ENCODE measurements at regions not wholly inside any gene's neighbourhood (a gene's known extent, or its start where the extent isn't known, plus 50 kb on each side); places are given as distances from the start of the nearest gene placed in this dataset.

DNA sequence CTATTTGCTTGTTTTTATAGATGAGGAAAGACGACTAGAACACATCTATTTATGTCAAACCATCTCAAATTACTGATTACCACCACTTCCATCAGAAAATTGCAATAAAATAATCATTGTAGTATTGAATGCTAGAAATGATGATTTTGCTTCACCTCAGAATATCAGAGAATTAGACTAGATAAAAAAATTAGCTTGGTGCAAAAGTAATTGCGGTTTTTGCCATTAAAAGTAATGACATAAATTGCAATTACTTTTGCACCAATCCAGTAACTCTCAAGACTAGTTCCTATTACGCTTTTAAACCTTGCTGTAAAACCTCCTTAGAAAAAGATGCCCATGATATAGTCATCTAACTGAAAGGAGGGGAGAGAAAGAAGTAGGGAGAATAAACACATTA, 556.7 kb upstream of the GRIN3A start:
- BruUV-seq (replicated peaks), result no TSS peak
- Histone ChIP-seq H3K27me3 (ENCODE audit: insufficient read depth, low read depth) (no peaks in the 10 kb centered on the region), H4K20me1 (ENCODE audit: insufficient read depth) (no peaks in the 10 kb centered on the region), H2AFZ (no peak overlapping the region), H3K4me1 (replicated peaks; ENCODE audit: insufficient read depth) (no peaks in the 10 kb centered on the region), H3K36me3 (ENCODE audit: low read depth) (no peaks in the 10 kb centered on the region), H3K27ac (no peak overlapping the region), H3F3A (ENCODE audit: insufficient read depth, low read depth) (no peaks in the 10 kb centered on the region), H3K9me2 (ENCODE audit: insufficient read depth) (no peaks in the 10 kb centered on the region), H3K4me2 (no peak overlapping the region), H3K79me2 (ENCODE audit: low read depth) (no peaks in the 10 kb centered on the region), H3K4me3 (no peak overlapping the region), H3K9me3 (ENCODE audit: insufficient read depth, low read depth) (no peaks in the 10 kb centered on the region)
- ChIA-PET CTCF (no interaction called here), POLR2A (ENCODE audit: unreplicated experiment) (no interaction called here)
- intact Hi-C loops (cut with micrococcal nuclease; ENCODE audit: unreplicated experiment), result no loop called here
- no peak for DNase-seq
- TF ChIP-seq CTCF (conservative IDR thresholded peaks at IDR 0.05) (no peak), EZH2 (IDR thresholded peaks at IDR 0.05; ENCODE audit: low read depth) (no peak)

DNA sequence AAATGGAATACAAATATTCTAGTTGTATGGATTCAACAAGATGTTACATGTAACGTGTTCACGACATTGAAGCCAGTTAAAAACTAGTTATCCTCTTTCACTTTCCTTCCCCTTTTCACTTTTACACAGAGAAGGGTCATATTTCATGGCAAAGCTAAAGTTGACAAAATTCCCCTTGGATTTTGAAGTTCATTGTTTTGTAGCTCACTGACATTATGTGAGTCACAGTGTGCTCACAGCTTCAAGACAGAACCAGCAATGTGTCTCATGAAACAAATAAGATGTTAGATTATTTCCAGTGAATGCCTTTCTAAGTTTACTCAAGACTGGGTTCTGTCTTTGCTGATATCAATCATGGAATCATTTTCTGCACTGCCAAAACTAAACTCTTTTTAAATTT, 535.5 kb upstream of the GRIN3A start:
- no peaks in the 10 kb centered on the region for H4K20me1 ChIP-seq (ENCODE audit: insufficient read depth)
- no peaks in the 10 kb centered on the region for H3K79me2 ChIP-seq (ENCODE audit: low read depth)
- CTCF ChIA-PET, result no interaction called here
- no peaks in the 10 kb centered on the region for H3K4me1 ChIP-seq (replicated peaks; ENCODE audit: insufficient read depth)
- intact Hi-C loops (cut with micrococcal nuclease; ENCODE audit: unreplicated experiment), result no loop called here
- H3K9me2 ChIP-seq (ENCODE audit: insufficient read depth), result no peaks in the 10 kb centered on the region
- no TSS peak for BruUV-seq (replicated peaks)
- no peak overlapping the region for H3K27ac ChIP-seq
- H3K27me3 ChIP-seq (ENCODE audit: insufficient read depth, low read depth), result no peaks in the 10 kb centered on the region
- POLR2A ChIA-PET (ENCODE audit: unreplicated experiment), result no interaction called here
- TF ChIP-seq CTCF (conservative IDR thresholded peaks at IDR 0.05), result no peak
- TF ChIP-seq EZH2 (IDR thresholded peaks at IDR 0.05; ENCODE audit: low read depth), result no peak
- no peaks in the 10 kb centered on the region for H3K36me3 ChIP-seq (ENCODE audit: low read depth)
- H3K9me3 ChIP-seq (ENCODE audit: insufficient read depth, low read depth), result no peaks in the 10 kb centered on the region
- no peak overlapping the region for H3K4me3 ChIP-seq
- H2AFZ ChIP-seq, result no peak overlapping the region
- no peak for DNase-seq
- no peaks in the 10 kb centered on the region for H3F3A ChIP-seq (ENCODE audit: insufficient read depth, low read depth)
- no peak overlapping the region for H3K4me2 ChIP-seq

GRCh38 chr9:102253099-102253498, 514.7 kb upstream of the GRIN3A start:
- no peaks in the 10 kb centered on the region for H4K20me1 ChIP-seq (ENCODE audit: insufficient read depth)

More at GRCh38 chr9:102253099-102253498, 514.7 kb upstream of the GRIN3A start:
- no peaks in the 10 kb centered on the region for H3K4me1 ChIP-seq (replicated peaks; ENCODE audit: insufficient read depth)
- intact Hi-C loops (cut with micrococcal nuclease; ENCODE audit: unreplicated experiment), result no loop called here
- CTCF ChIA-PET, result no interaction called here
- no peaks in the 10 kb centered on the region for H3K9me2 ChIP-seq (ENCODE audit: insufficient read depth)
- H3K4me2 ChIP-seq, result no peak overlapping the region
- no peak overlapping the region for H3K27ac ChIP-seq
- H3K9me3 ChIP-seq (ENCODE audit: insufficient read depth, low read depth), result no peaks in the 10 kb centered on the region
- H3F3A ChIP-seq (ENCODE audit: insufficient read depth, low read depth), result no peaks in the 10 kb centered on the region
- POLR2A ChIA-PET (ENCODE audit: unreplicated experiment), result no interaction called here
- H2AFZ ChIP-seq, result no peak overlapping the region
- no peak for DNase-seq
- H3K27me3 ChIP-seq (ENCODE audit: insufficient read depth, low read depth), result no peaks in the 10 kb centered on the region
- no peak overlapping the region for H3K4me3 ChIP-seq
- TF ChIP-seq CTCF (conservative IDR thresholded peaks at IDR 0.05) (no peak), EZH2 (IDR thresholded peaks at IDR 0.05; ENCODE audit: low read depth) (no peak)
- no TSS peak for BruUV-seq (replicated peaks)
- no peaks in the 10 kb centered on the region for H3K79me2 ChIP-seq (ENCODE audit: low read depth)
- H3K36me3 ChIP-seq (ENCODE audit: low read depth), result no peaks in the 10 kb centered on the region
